Ishikawa (cell line): ENCODE measurements at regions not wholly inside any gene's neighbourhood (a gene's known extent, or its start where the extent isn't known, plus 50 kb on each side); places are given as distances from the start of the nearest gene placed in this dataset.

Source experiments
- CREB1 ChIP-seq: IDR thresholded peaks from 2 replicates; pipeline ENCODE4 v1.6.1; 2012; ENCODE audit warnings: low read depth
- EP300 ChIP-seq: IDR thresholded peaks from 2 replicates; pipeline ENCODE4 v1.6.1; 2012; ENCODE audit warnings: borderline replicate concordance
- RAD21 ChIP-seq: IDR thresholded peaks from 2 replicates; pipeline ENCODE4 v1.6.1; 2012; ENCODE audit warnings: low read depth
- REST ChIP-seq: IDR thresholded peaks from 2 replicates; pipeline ENCODE4 v1.6.1; 2012; ENCODE audit warnings: low read depth, mild to moderate bottlenecking
- TAF1 ChIP-seq: IDR thresholded peaks from 2 replicates; pipeline ENCODE4 v1.6.1; 2012; ENCODE audit warnings: low read depth, mild to moderate bottlenecking
- YY1 ChIP-seq: IDR thresholded peaks from 2 replicates; pipeline ENCODE4 v1.6.1; 2012; ENCODE audit warnings: low read depth
- ZBTB7A ChIP-seq: IDR thresholded peaks from 2 replicates; pipeline ENCODE4 v1.6.1; 2012; ENCODE audit warnings: low read depth

- no peak for TF ChIP-seq RAD21
- no peak for TF ChIP-seq ZBTB7A
- TF ChIP-seq EP300: no peak
- no peak for TF ChIP-seq CREB1
- no peak for TF ChIP-seq TAF1
- no peak for TF ChIP-seq REST
- no peak for TF ChIP-seq YY1
These were observed 185.2 kb upstream of the STXBP5 start for GRCh38 chr6:147019001-147019400.
